RWPE2 (cell line): ENCODE measurements at regions not wholly inside any gene's neighbourhood (a gene's known extent, or its start where the extent isn't known, plus 50 kb on each side); places are given as distances from the start of the nearest gene placed in this dataset.

Experiments used
- ATAC-seq: fragments of 200-7000 bp; cut with Tn5 transposase; 3 replicates; pipeline ENCODE4 v1.9.1; 2021; ENCODE audit warnings: low read depth
- DNase-seq: peaks from one replicate; pipeline ENCODE4 v3.0.0-alpha.2; 2020; ENCODE audit warnings: low spot score
- H3K27ac ChIP-seq: fragments of 450-650 bp; 2 replicates; pipeline ENCODE4 v1.5.1; 2017; ENCODE audit warnings: mild to moderate bottlenecking; ENCODE audit not compliant: poor library complexity, severe bottlenecking
- H3K27me3 ChIP-seq: fragments of 250-450 bp; sonication (Bioruptor Pico); 2 replicates; pipeline ENCODE4 v1.5.1; 2021; ENCODE audit warnings: mild to moderate bottlenecking, moderate library complexity; ENCODE audit not compliant: insufficient read depth, poor library complexity, severe bottlenecking
- H3K36me3 ChIP-seq: fragments of 250-450 bp; sonication (Bioruptor Pico); 2 replicates; pipeline ENCODE4 v1.5.1; 2020; ENCODE audit warnings: low read depth, mild to moderate bottlenecking, moderate library complexity
- H3K4me1 ChIP-seq: fragments of 250-450 bp; sonication (Bioruptor Pico); 2 replicates; pipeline ENCODE4 v1.5.1; 2021; ENCODE audit warnings: mild to moderate bottlenecking, moderate library complexity; ENCODE audit not compliant: insufficient read depth, poor library complexity, severe bottlenecking
- H3K4me3 ChIP-seq: fragments of 250-450 bp; sonication (Bioruptor Pico); 2 replicates; pipeline ENCODE4 v1.5.1; 2021; ENCODE audit warnings: mild to moderate bottlenecking, moderate library complexity; ENCODE audit not compliant: severe bottlenecking
- H3K9me3 ChIP-seq: fragments of 250-450 bp; sonication (Bioruptor Pico); 2 replicates; pipeline ENCODE4 v1.5.1; 2021; ENCODE audit warnings: mild to moderate bottlenecking, moderate library complexity; ENCODE audit not compliant: severe bottlenecking
- TF ChIP-seq, protein P1 (sequence below): fragments of 450-650 bp; IDR thresholded peaks from one replicate; pipeline ENCODE4 v1.5.1; 2017; ENCODE audit warnings: mild to moderate bottlenecking, moderate library complexity; ENCODE audit not compliant: poor library complexity, severe bottlenecking

DNA sequence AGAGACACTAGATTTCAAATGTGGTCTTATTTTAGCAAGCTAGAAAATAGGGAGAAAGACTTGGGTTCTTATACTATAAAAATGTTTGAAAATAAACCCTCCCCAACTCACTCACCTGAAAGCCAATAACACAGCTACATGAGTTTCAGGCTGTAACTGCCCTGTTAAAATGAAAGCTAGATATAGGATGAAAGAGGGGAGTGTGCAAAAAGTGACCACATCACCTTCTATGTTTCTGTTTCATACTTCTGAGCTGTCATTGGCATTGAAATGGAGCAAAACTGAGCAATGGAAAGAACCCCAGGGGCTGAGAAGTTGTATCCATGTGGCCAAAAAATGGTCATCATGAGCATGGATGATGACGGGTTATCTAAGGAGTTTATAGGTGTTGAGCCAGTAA lies 148.1 kb upstream of the TENT5A start:
- H3K27me3 ChIP-seq, result no peaks in the 10 kb centered on the region
- H3K27ac ChIP-seq, result no peak overlapping the region
- no peaks in the 10 kb centered on the region for H3K4me1 ChIP-seq
- no peaks in the 10 kb centered on the region for H3K36me3 ChIP-seq
- H3K9me3 ChIP-seq, result no peaks in the 10 kb centered on the region
- TF ChIP-seq, protein P1, sequence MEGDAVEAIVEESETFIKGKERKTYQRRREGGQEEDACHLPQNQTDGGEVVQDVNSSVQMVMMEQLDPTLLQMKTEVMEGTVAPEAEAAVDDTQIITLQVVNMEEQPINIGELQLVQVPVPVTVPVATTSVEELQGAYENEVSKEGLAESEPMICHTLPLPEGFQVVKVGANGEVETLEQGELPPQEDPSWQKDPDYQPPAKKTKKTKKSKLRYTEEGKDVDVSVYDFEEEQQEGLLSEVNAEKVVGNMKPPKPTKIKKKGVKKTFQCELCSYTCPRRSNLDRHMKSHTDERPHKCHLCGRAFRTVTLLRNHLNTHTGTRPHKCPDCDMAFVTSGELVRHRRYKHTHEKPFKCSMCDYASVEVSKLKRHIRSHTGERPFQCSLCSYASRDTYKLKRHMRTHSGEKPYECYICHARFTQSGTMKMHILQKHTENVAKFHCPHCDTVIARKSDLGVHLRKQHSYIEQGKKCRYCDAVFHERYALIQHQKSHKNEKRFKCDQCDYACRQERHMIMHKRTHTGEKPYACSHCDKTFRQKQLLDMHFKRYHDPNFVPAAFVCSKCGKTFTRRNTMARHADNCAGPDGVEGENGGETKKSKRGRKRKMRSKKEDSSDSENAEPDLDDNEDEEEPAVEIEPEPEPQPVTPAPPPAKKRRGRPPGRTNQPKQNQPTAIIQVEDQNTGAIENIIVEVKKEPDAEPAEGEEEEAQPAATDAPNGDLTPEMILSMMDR, result no peak
- H3K4me3 ChIP-seq, result no peak overlapping the region
- ATAC-seq (no peak), DNase-seq (no peak)

DNA sequence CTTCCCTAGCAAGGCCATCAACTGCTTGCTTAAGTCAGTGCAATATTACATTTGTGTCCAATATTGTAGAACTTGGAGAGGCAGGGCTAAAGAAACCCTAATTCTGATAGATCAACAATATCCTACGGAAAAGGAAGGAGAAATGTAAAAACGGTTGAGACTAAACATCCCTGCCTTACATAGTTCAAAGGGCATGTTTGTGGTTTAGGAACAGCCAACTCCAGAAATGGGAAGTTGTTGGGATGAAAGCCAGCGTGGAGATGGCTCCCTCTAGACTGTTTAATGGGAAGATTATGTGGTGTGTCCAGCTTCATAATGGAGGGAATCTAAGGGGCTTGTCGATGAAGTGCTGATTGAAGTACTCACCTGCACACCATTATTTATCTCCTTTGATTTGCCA lies 145.3 kb upstream of the TENT5A start:
- H3K9me3 ChIP-seq, result no peaks in the 10 kb centered on the region
- DNase-seq (no peak), ATAC-seq (no peak)
- TF ChIP-seq, protein P1, result no peak
- no peaks in the 10 kb centered on the region for H3K4me1 ChIP-seq
- no peak overlapping the region for H3K4me3 ChIP-seq
- H3K27ac ChIP-seq, result no peak overlapping the region
- H3K27me3 ChIP-seq, result no peaks in the 10 kb centered on the region
- H3K36me3 ChIP-seq, result no peaks in the 10 kb centered on the region

DNA sequence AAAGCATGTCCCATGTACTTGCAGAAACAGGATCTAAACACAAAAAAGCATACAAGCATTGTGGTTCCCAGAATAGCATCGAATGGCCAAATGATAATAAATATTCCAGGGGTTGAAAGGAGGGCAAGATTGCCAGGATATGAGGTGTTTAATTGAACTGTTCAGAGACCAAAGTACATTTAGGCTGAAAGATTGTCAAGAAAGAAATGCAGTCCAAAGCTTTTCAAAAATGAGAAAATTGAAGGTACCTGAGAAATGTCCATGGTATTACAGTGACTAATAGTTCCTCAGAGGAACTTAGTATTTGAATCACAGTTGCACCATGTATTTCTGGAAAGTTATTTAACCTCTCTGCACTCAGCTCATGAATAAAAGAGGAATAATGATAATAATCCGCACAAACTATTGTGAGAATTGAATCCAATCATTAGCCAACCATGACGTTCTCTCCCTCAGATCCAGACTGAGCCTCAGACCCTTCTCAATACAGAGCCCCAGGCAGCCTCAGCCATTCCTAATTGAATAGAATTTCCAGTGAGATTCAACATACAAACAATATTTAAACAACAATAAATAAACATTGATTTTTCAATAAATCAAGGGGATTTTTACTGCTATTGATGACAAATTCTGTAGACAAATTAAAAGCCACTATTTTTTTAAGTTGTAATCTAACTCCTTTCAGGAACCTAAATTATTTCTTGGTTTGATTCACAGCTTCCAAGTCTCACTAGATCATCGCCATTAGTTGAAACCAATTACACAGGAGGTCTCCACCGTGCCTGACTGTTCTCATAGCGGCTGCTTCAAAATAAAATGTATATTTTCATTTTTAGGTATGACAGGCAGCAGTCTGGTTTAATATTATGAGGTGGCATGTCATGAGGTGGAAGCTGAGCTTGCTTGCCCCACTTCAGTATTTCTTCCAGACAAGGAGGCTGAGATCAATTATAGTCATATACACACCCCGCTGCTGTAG lies 144.3 kb upstream of the TENT5A start:
- ATAC-seq, result no peak
- DNase-seq, result no peak
- H3K36me3 ChIP-seq, result no peaks in the 10 kb centered on the region
- no peaks in the 10 kb centered on the region for H3K4me1 ChIP-seq
- H3K27me3 ChIP-seq, result no peaks in the 10 kb centered on the region
- H3K9me3 ChIP-seq, result no peaks in the 10 kb centered on the region
- TF ChIP-seq, protein P1, result no peak
- no peak overlapping the region for H3K27ac ChIP-seq
- no peak overlapping the region for H3K4me3 ChIP-seq

DNA sequence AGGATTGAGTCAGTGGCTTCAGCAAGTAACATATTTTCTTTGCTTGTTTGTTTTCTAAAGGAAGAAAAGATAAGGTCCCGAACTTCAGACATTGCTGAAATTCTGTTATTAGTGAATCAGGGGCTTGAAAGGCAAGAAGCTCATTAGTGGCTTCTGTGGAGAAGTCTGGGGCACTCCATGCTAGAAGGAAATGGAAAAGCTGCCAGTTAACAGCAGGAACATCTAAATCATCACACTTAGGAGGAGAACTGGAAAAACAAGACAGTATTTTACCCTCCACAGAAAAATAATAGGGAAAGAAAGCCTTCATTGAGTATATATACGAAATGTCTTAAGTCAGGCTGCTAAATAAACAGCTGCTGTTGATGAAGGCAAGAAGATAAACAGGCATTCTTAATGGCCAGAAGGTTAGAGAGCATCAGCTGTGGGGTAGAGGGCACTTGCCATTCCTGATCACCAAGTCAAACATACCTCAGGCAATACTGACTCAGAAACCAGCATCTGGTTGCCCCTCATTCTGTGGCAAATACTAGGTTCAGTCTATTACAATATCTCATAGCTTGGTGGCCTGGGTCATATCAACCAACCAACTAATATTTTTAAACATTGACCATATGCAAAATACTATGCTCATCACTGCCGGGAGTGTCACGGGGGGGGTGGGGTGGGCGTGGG lies 143.2 kb upstream of the TENT5A start:
- H3K36me3 ChIP-seq, result no peaks in the 10 kb centered on the region
- no peaks in the 10 kb centered on the region for H3K9me3 ChIP-seq
- no peak overlapping the region for H3K27ac ChIP-seq
- no peak for DNase-seq
- H3K4me1 ChIP-seq, result no peaks in the 10 kb centered on the region
- no peaks in the 10 kb centered on the region for H3K27me3 ChIP-seq
- no peak for ATAC-seq
- TF ChIP-seq, protein P1, result no peak
- H3K4me3 ChIP-seq, result no peak overlapping the region
